DMS 273 treated with DMSO at 0.1 percent for 48 hours (cell line): ENCODE measurements at regions not wholly inside any gene's neighbourhood (a gene's known extent, or its start where the extent isn't known, plus 50 kb on each side); places are given as distances from the start of the nearest gene placed in this dataset.

Experiments
- DNase-seq: peaks from one replicate; lab custom pipeline; 2025; lab: John Stamatoyannopoulos, UW

DNA sequence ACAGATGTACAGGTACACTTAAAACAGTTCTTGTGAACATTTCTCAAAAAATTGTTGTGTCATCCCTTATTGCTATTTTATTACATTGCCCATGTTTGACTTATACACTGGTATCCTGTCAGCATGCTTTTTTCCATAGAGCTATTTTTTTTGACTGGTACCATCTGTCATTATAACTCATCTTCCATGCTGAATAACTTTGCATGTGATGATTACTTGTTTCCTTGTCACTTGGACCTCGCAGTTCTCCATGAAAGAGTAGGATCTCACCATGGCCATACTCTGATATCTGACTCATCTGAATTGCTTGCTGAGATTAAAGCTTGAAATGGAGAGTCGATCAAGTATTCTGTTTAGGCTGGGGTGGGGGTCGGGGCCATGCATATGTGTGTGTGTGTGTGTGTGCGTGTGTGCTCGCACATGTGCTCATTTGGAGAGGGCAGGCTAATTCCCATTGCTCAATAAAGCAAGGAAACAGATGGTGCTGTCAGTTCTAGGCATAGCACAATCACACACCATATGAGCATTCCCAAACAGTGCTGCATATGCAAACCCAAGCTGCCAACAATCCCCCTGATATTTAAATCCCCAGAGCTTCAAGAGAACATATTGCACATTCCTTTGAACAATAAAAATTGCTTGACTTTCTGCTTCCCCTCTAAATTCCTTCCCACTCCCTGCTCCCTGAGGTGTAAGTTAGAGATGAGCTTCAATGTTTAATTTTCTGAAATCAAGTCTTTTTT is 62.9 kb downstream of the NHLRC3 start:
- peak; percentile 90 for DNase-seq

GRCh38 chr13:39102981-39103490 is 64.8 kb downstream of the NHLRC3 start:
- DNase-seq: no peak

DNA sequence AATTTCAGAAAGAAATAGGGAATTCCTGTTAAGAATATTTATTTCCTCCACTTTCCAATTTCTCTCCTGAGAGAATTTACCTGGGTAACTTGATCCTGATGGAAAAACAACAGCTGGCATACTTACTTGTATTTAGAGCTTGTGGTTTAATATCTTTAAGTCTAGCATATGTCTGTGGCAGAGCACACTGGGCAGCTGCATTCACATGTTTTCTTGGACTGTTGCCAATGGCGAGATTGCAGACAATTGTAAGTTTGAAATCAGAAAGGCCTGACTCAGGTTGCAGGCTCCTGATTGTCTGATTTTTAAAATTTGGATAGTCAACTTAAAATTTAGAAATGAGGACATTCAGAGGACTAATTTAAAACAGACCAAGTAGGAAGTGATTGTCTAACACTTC is 66.9 kb downstream of the NHLRC3 start:
- peak; percentile 88 for DNase-seq

DNA sequence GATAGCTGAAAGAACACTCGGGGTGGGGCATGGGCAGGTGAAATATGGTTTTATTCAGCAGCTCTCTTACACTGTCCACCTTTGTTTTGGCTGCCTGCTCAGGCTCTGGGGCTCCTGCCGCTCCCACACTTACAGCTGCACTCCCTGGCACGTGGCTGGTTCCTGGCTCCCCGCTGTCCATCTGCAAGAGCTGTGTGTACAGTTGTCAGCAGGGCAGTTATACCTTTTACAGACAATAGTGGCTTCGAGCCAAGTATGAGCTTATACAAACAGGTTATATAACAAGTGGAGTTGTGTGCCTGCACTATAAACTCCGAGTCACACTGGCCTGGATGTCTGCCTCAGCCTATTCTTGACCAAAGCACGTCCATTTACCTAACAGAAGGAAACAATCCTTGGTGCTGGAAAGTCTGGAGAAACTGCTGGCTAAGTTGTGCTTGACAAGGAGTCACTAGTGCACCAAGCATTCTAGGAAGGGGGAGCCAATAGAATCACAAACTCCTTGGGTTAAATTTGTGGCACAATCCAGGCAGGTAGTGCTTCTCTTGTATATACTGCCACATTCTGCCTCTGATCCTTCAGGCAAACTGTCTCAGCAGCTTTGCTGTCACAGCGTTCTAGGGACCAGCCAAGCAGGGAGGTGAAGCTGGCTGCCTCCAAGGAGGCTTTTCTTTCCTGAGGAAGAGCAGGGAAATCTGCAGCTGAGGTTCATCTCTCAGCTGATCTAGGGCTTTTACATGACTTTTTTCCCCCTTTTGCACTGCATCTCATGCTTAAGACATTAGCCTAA is 68.2 kb downstream of the NHLRC3 start:
- DNase-seq: peak; percentile 13

- DNase-seq: peak; percentile 36
Measured at GRCh38 chr13:39107561-39107960, 69.3 kb downstream of the NHLRC3 start.

DNA sequence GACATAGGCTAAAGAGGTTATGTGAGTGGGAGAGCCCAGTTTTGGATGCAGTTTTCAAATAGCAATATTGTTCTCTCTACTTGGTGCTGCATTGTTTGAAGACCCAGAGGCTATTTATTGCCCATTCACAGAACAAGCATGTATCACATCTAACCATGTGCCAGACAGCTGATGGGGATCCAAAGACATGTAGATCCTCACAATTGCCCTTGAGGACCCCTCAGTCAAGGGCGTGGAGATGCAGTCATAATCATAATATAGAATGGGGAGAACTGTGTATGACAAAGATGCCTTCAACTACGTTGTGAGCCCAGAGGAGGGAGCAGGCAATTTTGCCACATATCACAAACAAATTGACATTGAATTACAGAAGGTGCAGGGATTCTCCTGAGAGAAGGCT is 70.5 kb downstream of the NHLRC3 start:
- no peak for DNase-seq

DNA sequence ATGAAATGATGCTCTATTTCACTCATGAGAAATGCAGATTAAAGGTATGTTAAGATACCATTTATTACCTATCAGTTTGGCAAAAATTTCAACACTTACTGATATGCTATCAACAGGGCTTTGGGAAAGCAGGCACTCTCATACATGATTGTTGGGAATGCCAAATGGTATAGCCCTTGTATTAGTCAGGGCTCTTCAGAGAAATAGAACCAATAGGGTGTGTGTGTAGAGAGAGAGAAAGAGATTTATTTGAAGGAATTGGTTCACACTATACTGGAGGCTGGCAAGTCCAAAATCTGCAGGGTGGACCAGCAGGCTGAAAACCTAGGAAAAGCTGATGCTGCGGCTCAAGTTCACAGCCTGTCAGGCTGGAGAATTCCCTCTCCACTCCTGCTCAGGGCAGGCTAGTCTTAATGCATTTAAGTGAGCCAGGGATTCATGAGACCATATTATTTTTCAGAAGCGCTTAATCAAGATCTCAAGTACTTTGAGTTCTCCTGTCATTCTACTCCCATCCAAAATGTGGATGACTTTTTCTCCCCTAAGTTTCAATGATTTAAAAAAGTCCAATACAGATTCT is 72.4 kb downstream of the NHLRC3 start:
- no peak for DNase-seq

DNA sequence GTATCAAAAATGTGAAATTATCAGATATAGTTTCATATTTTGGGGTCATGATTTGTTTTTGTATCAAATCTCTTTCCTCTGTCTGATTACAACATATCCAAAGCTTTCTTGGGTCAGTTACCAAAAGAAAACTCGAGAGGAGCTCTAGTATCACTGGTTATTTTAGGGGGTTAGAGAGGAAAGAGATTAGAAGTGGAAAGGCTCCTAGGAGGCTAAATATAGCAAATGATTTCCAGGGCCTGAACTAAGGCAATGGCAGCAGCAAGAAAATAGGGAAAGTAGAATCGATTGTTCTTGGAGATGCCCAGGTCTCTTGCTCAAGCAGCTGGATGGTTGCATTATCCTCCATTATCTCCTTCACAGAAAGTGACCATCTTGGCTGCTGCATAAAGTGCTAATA is 72.9 kb downstream of the NHLRC3 start:
- DNase-seq: no peak

DNA sequence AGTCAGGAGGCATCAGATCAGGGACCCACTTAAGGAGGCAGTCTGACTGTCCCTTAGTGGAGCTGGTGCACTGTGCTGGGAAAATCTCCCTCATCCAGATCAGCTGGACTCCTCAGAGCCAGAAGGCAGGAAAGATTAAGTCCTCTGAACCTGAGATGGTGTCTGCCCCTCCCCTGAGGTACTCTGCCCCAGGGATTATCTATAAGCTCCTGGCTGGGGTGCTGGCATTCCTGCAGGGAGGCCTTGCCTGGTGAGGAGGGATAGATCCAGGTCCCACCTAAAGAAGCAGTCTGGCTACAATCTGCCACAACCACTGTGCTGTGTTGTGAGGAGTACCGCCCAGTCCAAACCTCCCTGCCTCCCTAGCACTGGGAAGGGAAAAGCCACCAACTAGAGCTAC is 81.2 kb downstream of the NHLRC3 start:
- DNase-seq: no peak

DNA sequence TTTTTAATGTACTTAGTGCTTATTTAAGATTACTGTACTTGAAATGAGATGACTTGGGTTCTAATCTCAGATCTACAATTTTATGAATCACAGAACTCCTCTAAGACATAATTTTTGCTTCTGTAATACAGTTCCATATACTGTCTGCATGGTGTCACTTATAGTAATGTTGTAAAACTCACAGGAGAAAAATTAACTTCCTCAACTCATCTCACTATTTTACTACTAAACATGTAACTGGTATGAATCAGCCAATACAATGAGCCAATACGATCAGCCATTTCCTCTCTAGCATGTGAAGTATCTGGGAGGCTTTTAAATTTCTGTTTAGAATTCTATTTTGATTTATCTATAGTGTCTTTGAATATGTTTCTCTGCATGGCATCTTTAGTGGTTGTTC is 85.3 kb downstream of the NHLRC3 start:
- no peak for DNase-seq

- DNase-seq: peak; percentile 64
Measured at GRCh38 chr13:39129213-39129612, 91.0 kb downstream of the NHLRC3 start.

DNA sequence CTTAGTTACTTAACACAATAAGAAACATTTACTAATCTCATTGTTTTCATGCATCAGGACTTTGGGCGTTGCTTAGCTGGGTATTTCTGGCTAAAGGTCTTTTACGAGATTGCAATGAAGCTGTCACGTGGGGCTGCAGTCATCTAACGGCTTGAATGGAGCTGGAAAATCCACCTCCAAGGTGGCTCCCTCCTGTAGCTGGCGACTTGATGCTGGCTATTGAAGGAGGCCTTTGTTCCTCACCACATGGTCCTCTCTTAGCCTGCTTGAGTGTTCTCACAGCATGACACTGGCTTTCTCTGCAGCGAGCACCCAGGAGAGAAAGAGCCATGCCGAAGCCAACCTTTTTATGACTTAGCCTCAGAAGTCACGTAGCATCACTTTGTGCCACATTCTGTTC is 92.0 kb downstream of the NHLRC3 start:
- no peak for DNase-seq

GRCh38 chr13:39132286-39133230 is 94.3 kb downstream of the NHLRC3 start:
- DNase-seq: no peak

- no peak for DNase-seq
Measured at GRCh38 chr13:39133781-39134180, 95.5 kb downstream of the NHLRC3 start.

DNA sequence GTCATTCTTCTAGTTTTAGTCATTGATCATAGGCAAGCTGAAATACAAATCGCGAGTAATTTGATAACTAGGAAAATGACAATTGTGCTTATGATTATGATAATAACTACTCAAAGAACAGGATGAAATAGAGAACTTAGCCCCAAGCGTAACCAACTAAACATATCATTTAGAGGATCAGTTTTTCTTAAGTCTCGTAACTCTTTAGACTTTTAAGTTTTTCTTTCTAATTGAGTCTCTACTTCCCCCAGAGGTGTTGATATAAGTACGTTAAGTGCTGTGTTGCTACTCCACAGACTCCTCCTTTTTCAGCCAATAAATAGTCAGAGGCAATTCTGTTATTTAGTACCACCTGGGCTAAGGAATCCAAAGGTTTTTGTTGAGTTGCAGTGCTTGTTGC is 96.3 kb downstream of the NHLRC3 start:
- no peak for DNase-seq

DNA sequence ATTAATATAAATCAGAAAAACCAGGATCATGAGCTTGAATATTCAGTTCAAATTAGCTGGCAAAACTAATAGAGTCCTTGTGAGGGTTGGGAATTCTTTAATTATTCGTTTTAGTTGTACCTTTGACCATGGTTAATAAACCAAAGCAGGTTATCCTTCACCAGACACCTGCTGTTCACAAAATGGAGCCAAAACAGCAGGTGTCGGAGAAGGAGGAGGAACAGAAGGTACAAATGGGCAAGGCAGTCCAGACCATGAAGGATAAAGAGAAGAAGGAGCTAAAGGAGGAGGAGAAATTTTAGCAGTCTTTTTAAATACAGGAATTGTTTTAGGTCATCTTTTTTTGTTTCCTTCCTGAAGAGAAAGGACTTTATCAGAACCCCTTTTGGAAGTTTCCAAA is 106.1 kb downstream of the NHLRC3 start:
- DNase-seq: no peak

GRCh38 chr13:39144941-39145533 is 106.8 kb downstream of the NHLRC3 start:
- DNase-seq: no peak

- no peak for DNase-seq
Measured at GRCh38 chr13:39148513-39148961, 110.3 kb downstream of the NHLRC3 start.

- no peak for DNase-seq
Measured at GRCh38 chr13:39149896-39150295, 111.6 kb downstream of the NHLRC3 start.

GRCh38 chr13:39154041-39154440 is 115.8 kb downstream of the NHLRC3 start:
- DNase-seq: no peak

GRCh38 chr13:39159393-39159792 is 121.1 kb downstream of the NHLRC3 start:
- DNase-seq: no peak
